ENCODE measurements at regions not wholly inside any gene's neighbourhood (a gene's known extent, or its start where the extent isn't known, plus 50 kb on each side); places are given as distances from the start of the nearest gene placed in this dataset.

GRCh38 chr16:60077861-60078260 lies 1343.7 kb upstream of the GOT2 start:
- Histone ChIP-seq H3K36me3 (replicated peaks; ENCODE audit: insufficient read depth, low read depth) (no peaks in the 10 kb centered on the region), H3K27me3 (no peaks in the 10 kb centered on the region), H4K20me1 (ENCODE audit: insufficient read depth, poor library complexity, severe bottlenecking) (no peaks in the 10 kb centered on the region), H3K4me3 (no peak overlapping the region), H3K9me2 (replicated peaks; ENCODE audit: insufficient read depth) (no peaks in the 10 kb centered on the region), H3K79me2 (no peaks in the 10 kb centered on the region), H3K4me2 (no peak overlapping the region), H3K27ac (no peak overlapping the region), H3K9me3 (ENCODE audit: low read depth) (no peaks in the 10 kb centered on the region), H3K4me1 (ENCODE audit: insufficient read depth) (no peaks in the 10 kb centered on the region), H2AFZ (no peak overlapping the region)
- DNase-seq (ENCODE audit: low spot score), result no peak
- WGBS (ENCODE audit: low lambda C conversion rate, missing lambda C conversion rate), result 82% methylated on average over 3 of the region's 3 CpGs
- TF ChIP-seq EZH2 (IDR thresholded peaks at IDR 0.05; ENCODE audit: borderline replicate concordance), result no peak
- TF ChIP-seq CTCF (IDR thresholded peaks at IDR 0.05; ENCODE audit: poor library complexity), result no peak
- no peak for TF ChIP-seq EZH2phosphoT487 (IDR thresholded peaks at IDR 0.05; ENCODE audit: low read depth, severe bottlenecking, unreplicated experiment)

GRCh38 chr16:60074378-60074777 lies 1340.3 kb upstream of the GOT2 start:
- Histone ChIP-seq H3K36me3 (replicated peaks; ENCODE audit: insufficient read depth, low read depth) (no peaks in the 10 kb centered on the region), H3K9me3 (ENCODE audit: low read depth) (no peaks in the 10 kb centered on the region), H3K9me2 (replicated peaks; ENCODE audit: insufficient read depth) (no peaks in the 10 kb centered on the region), H3K27ac (no peak overlapping the region), H4K20me1 (ENCODE audit: insufficient read depth, poor library complexity, severe bottlenecking) (no peaks in the 10 kb centered on the region), H2AFZ (no peak overlapping the region), H3K4me3 (no peak overlapping the region), H3K27me3 (no peaks in the 10 kb centered on the region), H3K79me2 (no peaks in the 10 kb centered on the region), H3K4me1 (ENCODE audit: insufficient read depth) (no peaks in the 10 kb centered on the region), H3K4me2 (no peak overlapping the region)
- TF ChIP-seq EZH2 (IDR thresholded peaks at IDR 0.05; ENCODE audit: borderline replicate concordance), result no peak
- TF ChIP-seq EZH2phosphoT487 (IDR thresholded peaks at IDR 0.05; ENCODE audit: low read depth, severe bottlenecking, unreplicated experiment), result no peak
- TF ChIP-seq CTCF (IDR thresholded peaks at IDR 0.05; ENCODE audit: poor library complexity), result no peak
- DNase-seq (ENCODE audit: low spot score), result no peak
- WGBS (ENCODE audit: low lambda C conversion rate, missing lambda C conversion rate), result 82% methylated on average over 4 of the region's 4 CpGs

GRCh38 chr16:60073376-60073775 lies 1339.3 kb upstream of the GOT2 start:
- Histone ChIP-seq H4K20me1 (ENCODE audit: insufficient read depth, poor library complexity, severe bottlenecking) (no peaks in the 10 kb centered on the region), H3K4me2 (no peak overlapping the region), H3K4me3 (no peak overlapping the region), H3K79me2 (no peaks in the 10 kb centered on the region), H3K36me3 (replicated peaks; ENCODE audit: insufficient read depth, low read depth) (no peaks in the 10 kb centered on the region), H3K27ac (no peak overlapping the region), H3K9me3 (ENCODE audit: low read depth) (no peaks in the 10 kb centered on the region), H3K27me3 (no peaks in the 10 kb centered on the region), H2AFZ (no peak overlapping the region), H3K4me1 (ENCODE audit: insufficient read depth) (no peaks in the 10 kb centered on the region), H3K9me2 (replicated peaks; ENCODE audit: insufficient read depth) (no peaks in the 10 kb centered on the region)
- no peak for DNase-seq (ENCODE audit: low spot score)
- WGBS (ENCODE audit: low lambda C conversion rate, missing lambda C conversion rate), result 79% methylated on average over 4 of the region's 4 CpGs
- TF ChIP-seq CTCF (IDR thresholded peaks at IDR 0.05; ENCODE audit: poor library complexity) (no peak), EZH2phosphoT487 (IDR thresholded peaks at IDR 0.05; ENCODE audit: low read depth, severe bottlenecking, unreplicated experiment) (no peak), EZH2 (IDR thresholded peaks at IDR 0.05; ENCODE audit: borderline replicate concordance) (no peak)

GRCh38 chr16:60064026-60064425 lies 1329.9 kb upstream of the GOT2 start:
- TF ChIP-seq CTCF (IDR thresholded peaks at IDR 0.05; ENCODE audit: poor library complexity) (no peak), EZH2phosphoT487 (IDR thresholded peaks at IDR 0.05; ENCODE audit: low read depth, severe bottlenecking, unreplicated experiment) (no peak), EZH2 (IDR thresholded peaks at IDR 0.05; ENCODE audit: borderline replicate concordance) (no peak)
- no peak overlapping the region for H3K27ac ChIP-seq
- H3K79me2 ChIP-seq, result no peaks in the 10 kb centered on the region
- no peaks in the 10 kb centered on the region for H3K27me3 ChIP-seq
- no peaks in the 10 kb centered on the region for H3K9me3 ChIP-seq (ENCODE audit: low read depth)
- no peak overlapping the region for H3K4me3 ChIP-seq
- DNase-seq (ENCODE audit: low spot score), result no peak
- no peak overlapping the region for H3K4me2 ChIP-seq
- no peaks in the 10 kb centered on the region for H4K20me1 ChIP-seq (ENCODE audit: insufficient read depth, poor library complexity, severe bottlenecking)
- H2AFZ ChIP-seq, result no peak overlapping the region
- H3K4me1 ChIP-seq (ENCODE audit: insufficient read depth), result no peaks in the 10 kb centered on the region
- H3K36me3 ChIP-seq (replicated peaks; ENCODE audit: insufficient read depth, low read depth), result no peaks in the 10 kb centered on the region
- H3K9me2 ChIP-seq (replicated peaks; ENCODE audit: insufficient read depth), result no peaks in the 10 kb centered on the region

All from hepatocyte (in vitro differentiated cells).